Sigmoid colon (tissue), 6 donors: ENCODE measurements at regions not wholly inside any gene's neighbourhood (a gene's known extent, or its start where the extent isn't known, plus 50 kb on each side); places are given as distances from the start of the nearest gene placed in this dataset.

ENCODE experiments used
- DNase-seq: peaks from one replicate; pipeline ENCODE4 v3.0.0-alpha.2; 2019
- H3K27ac ChIP-seq, 4 donors: fragments of 200-600 bp; sonication (generic); one replicate each; pipeline ENCODE4 v1.5.1; 2016 to 2019; ENCODE audit warnings: mild to moderate bottlenecking in 1 of 4
- H3K27me3 ChIP-seq, 3 donors: fragments of 200-600 bp; sonication (generic); one replicate each; pipeline ENCODE4 v1.5.1; 2019; ENCODE audit warnings: mild to moderate bottlenecking in 1 of 3
- H3K36me3 ChIP-seq, 4 donors: fragments of 200-600 bp; sonication (generic); one replicate each; pipeline ENCODE4 v1.5.1; 2016 to 2019
- H3K4me1 ChIP-seq, 4 donors: fragments of 200-600 bp; sonication (generic); one replicate each; pipeline ENCODE4 v1.5.1; 2017 to 2019
- H3K4me3 ChIP-seq, 4 donors: fragments of 200-600 bp; sonication (generic); one replicate each; pipeline ENCODE4 v1.5.1; 2017 to 2019; ENCODE audit warnings: mild to moderate bottlenecking in 2 of 4, moderate library complexity in 1 of 4
- H3K9me3 ChIP-seq, 4 donors: fragments of 200-600 bp in 3 of 4; sonication (generic) in 3 of 4; one replicate each; pipeline versions ENCODE4 v1.5.1 to v1.6.1; 2013 to 2019
- EP300 ChIP-seq, 4 donors: sonication (generic); formaldehyde crosslinking; IDR thresholded peaks; one replicate each; pipeline ENCODE4 v1.6.1; 2017; ENCODE audit warnings: antibody characterized with exemption in 4 of 4
- POLR2A ChIP-seq, 2 donors: fragments of 450-650 bp; IDR thresholded peaks; one replicate each; pipeline ENCODE4 v1.6.1; 2016; ENCODE audit warnings: antibody characterized with exemption in 2 of 2, mild to moderate bottlenecking in 2 of 2, moderate library complexity in 2 of 2
- POLR2AphosphoS5 ChIP-seq, 4 donors: sonication (generic); formaldehyde crosslinking; IDR thresholded peaks; one replicate each; pipeline ENCODE4 v1.6.1; 2017; ENCODE audit warnings: antibody characterized with exemption in 4 of 4
- WGBS, 2 donors: extraction: QIAGEN DNeasy Blood & Tissue Kit; methylation state at CpG; one replicate each; pipeline ENCODE4 v1.1.7; 2013; 5-methylcytosine and 5-hydroxymethylcytosine counted together
- intact Hi-C: fragments of 100-400 bp; cut with DNase I; formaldehyde crosslinking; loops from one replicate; pipeline ENCODE4 v1.15.1; 2023
- TF ChIP-seq, protein P1 (sequence below), 4 experiments: fragments of 450-650 bp in 3 of 4; fragments of 200-600 bp in 1 of 4; IDR thresholded peaks; one replicate each; pipeline ENCODE4 v1.5.1; 2016 to 2019; ENCODE audit warnings: antibody characterized with exemption in 4 of 4, mild to moderate bottlenecking in 3 of 4, moderate library complexity in 2 of 4
- donor health status: healthy with polysubstance abuse.
- donor health status: healthy.

DNA sequence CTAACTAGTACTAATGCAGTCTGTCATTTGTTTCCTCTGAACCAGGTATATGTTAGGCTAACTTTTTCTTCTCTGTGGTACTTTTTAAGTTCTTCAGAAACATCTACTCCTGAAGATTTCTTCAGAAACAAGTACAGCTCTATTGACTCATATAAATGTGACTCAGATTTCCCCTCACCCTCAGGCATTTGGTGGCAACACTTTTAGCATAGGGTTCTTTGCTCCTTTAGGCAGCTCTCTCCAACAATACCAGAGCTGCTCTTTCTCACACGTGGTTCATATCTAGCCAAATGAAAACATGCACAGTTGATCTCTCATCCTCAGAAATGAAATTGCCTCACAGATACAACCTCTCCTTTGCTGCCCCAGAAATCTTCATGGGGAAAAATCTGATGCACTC, 939.8 kb downstream of the SORCS1 start:
- 39 to 41% methylated on average over 1 of the region's 1 CpG for WGBS, 2 donors
- no peaks in the 10 kb centered on the region for H3K9me3 ChIP-seq

DNA sequence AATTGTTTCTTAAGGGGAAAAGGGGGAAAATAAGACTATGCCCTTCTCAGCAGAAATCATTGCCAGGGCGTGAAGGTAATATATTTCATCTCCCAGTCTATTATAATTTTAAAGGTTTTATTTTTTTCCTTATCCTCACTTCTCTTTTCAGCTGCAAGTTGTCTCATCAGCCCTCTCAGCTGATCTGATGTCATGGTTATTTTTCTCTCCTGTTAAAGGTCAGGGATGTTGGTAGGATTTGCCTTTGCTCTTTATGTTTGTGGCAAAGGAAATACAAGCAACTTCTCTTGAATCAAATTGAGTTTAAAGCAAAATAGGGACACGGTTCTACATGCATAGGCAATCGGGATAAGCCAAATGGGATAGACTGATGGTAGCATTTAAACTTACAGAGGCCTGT, 946.9 kb downstream of the SORCS1 start:
- no peaks in the 10 kb centered on the region for H3K4me1 ChIP-seq
- H3K36me3 ChIP-seq = no peaks in the 10 kb centered on the region
- H3K4me3 ChIP-seq = no peak overlapping the region
- no peaks in the 10 kb centered on the region for H3K9me3 ChIP-seq
- no peak overlapping the region for H3K27ac ChIP-seq
- no peak for DNase-seq
- WGBS, 2 donors = 63 to 66% methylated on average over 3 of the region's 3 CpGs
- no peaks in the 10 kb centered on the region for H3K27me3 ChIP-seq
- TF ChIP-seq POLR2AphosphoS5 (IDR thresholded peaks at IDR 0.05) (no peak), EP300 (IDR thresholded peaks at IDR 0.05) (no peak), POLR2A (IDR thresholded peaks at IDR 0.05) (no peak)
- TF ChIP-seq, protein P1, sequence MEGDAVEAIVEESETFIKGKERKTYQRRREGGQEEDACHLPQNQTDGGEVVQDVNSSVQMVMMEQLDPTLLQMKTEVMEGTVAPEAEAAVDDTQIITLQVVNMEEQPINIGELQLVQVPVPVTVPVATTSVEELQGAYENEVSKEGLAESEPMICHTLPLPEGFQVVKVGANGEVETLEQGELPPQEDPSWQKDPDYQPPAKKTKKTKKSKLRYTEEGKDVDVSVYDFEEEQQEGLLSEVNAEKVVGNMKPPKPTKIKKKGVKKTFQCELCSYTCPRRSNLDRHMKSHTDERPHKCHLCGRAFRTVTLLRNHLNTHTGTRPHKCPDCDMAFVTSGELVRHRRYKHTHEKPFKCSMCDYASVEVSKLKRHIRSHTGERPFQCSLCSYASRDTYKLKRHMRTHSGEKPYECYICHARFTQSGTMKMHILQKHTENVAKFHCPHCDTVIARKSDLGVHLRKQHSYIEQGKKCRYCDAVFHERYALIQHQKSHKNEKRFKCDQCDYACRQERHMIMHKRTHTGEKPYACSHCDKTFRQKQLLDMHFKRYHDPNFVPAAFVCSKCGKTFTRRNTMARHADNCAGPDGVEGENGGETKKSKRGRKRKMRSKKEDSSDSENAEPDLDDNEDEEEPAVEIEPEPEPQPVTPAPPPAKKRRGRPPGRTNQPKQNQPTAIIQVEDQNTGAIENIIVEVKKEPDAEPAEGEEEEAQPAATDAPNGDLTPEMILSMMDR (IDR thresholded peaks at IDR 0.05) = no peak
- intact Hi-C loops = no loop called here

More for the DNA sequence above, 939.8 kb downstream of the SORCS1 start:
- no peaks in the 10 kb centered on the region for H3K36me3 ChIP-seq
- TF ChIP-seq POLR2A (IDR thresholded peaks at IDR 0.05) (no peak), POLR2AphosphoS5 (IDR thresholded peaks at IDR 0.05) (no peak), EP300 (IDR thresholded peaks at IDR 0.05) (no peak)
- TF ChIP-seq, protein P1 (IDR thresholded peaks at IDR 0.05) = no peak
- H3K27ac ChIP-seq = no peak overlapping the region
- no peak overlapping the region for H3K4me3 ChIP-seq
- DNase-seq = no peak
- intact Hi-C loops = no loop called here
- no peaks in the 10 kb centered on the region for H3K4me1 ChIP-seq
- no peaks in the 10 kb centered on the region for H3K27me3 ChIP-seq

DNA sequence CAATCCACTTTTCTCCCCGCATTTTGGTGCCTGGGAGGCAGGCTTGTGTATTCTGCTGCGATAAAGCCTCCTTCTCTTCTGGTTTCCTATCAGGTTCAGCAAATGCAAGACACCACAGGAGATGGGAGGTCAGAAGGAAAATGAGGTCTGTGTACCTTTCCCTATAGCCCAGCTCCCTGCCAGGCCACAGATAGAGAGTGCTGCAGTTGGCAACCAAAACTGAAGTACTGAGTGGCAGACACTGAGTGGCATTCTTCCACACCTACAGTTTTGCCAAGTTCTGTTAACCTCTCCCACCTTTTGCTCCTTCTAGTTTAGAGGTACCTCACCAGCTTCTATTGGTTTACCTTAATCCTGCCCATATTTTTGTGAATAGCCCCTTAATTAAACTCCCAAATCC, 948.4 kb downstream of the SORCS1 start:
- no peaks in the 10 kb centered on the region for H3K9me3 ChIP-seq
- H3K27me3 ChIP-seq = no peaks in the 10 kb centered on the region
- intact Hi-C loops = no loop called here
- 48 to 62% methylated on average over 2 of the region's 2 CpGs for WGBS, 2 donors
- no peak overlapping the region for H3K27ac ChIP-seq
- no peaks in the 10 kb centered on the region for H3K36me3 ChIP-seq
- TF ChIP-seq, protein P1 (IDR thresholded peaks at IDR 0.05) = no peak
- TF ChIP-seq POLR2AphosphoS5 (IDR thresholded peaks at IDR 0.05) (no peak), POLR2A (IDR thresholded peaks at IDR 0.05) (no peak), EP300 (IDR thresholded peaks at IDR 0.05) (no peak)
- no peak overlapping the region for H3K4me3 ChIP-seq
- no peak for DNase-seq
- H3K4me1 ChIP-seq = no peaks in the 10 kb centered on the region

DNA sequence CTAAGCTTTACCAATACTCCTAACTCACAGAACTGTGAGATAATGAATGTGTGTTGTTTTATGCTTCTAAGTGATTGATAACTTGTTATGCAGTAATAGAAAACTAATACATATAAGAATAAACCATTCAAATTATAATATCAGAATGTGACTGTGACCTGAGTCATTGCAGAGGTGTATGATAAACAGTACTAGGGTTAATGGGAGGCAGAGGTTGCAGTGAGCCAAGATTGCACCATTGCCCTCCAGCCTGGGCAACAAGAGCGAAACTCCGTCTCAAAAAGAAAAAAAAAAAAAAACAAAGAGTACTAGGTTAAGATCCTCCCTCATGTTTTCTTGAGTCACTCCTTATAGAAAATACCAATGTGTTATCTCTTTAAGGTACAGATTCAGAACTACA, 950.3 kb downstream of the SORCS1 start:
- Histone ChIP-seq H3K27ac (no peak overlapping the region), H3K27me3 (no peaks in the 10 kb centered on the region), H3K9me3 (no peaks in the 10 kb centered on the region), H3K4me3 (no peak overlapping the region), H3K36me3 (no peaks in the 10 kb centered on the region), H3K4me1 (no peaks in the 10 kb centered on the region)
- intact Hi-C loops = no loop called here
- no peak for TF ChIP-seq POLR2AphosphoS5 (IDR thresholded peaks at IDR 0.05)
- no peak for TF ChIP-seq POLR2A (IDR thresholded peaks at IDR 0.05)
- TF ChIP-seq, protein P1 (IDR thresholded peaks at IDR 0.05) = no peak
- TF ChIP-seq EP300 (IDR thresholded peaks at IDR 0.05) = no peak
- 91 to 95% methylated on average over 2 of the region's 2 CpGs for whole genome bisulfite sequencing, 2 donors
- DNase-seq = no peak

DNA sequence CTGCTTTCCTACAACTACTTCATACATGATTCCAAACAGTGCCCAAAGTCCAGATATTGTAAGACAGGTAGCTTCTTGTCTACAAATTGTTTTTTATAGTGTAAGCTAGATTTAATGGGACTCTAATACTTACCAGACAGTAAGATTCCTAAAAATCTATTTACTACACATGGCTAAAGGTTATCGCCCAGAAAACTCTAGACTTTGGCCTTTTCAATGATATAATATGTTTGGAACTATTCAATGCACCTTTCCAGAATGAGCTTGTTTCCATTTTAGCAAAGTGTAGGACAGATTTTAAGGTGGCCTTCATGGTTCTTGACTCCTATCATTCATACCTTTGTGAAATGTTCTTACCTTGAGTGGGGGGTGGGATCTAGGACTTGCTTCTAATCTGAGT, 951.0 kb downstream of the SORCS1 start:
- Histone ChIP-seq H3K27me3 (no peaks in the 10 kb centered on the region), H3K4me3 (no peak overlapping the region), H3K9me3 (no peaks in the 10 kb centered on the region), H3K27ac (no peak overlapping the region), H3K4me1 (no peaks in the 10 kb centered on the region), H3K36me3 (no peaks in the 10 kb centered on the region)
- no peak for TF ChIP-seq EP300 (IDR thresholded peaks at IDR 0.05)
- intact Hi-C loops = no loop called here
- 55 to 66% methylated on average over 1 of the region's 1 CpG for WGBS, 2 donors
- no peak for DNase-seq
